ENCODE measurements at regions not wholly inside any gene's neighbourhood (a gene's known extent, or its start where the extent isn't known, plus 50 kb on each side); places are given as distances from the start of the nearest gene placed in this dataset.

- Mint-ChIP-seq H3K36me3 (ENCODE audit: low read depth) (no peaks in the 10 kb centered on the region), H3K27ac (no peak overlapping the region), H3K9me3 (peaks cover 47% of the 10 kb centered on the region), H3K4me1 (ENCODE audit: low read depth) (no peaks in the 10 kb centered on the region), H3K4me3 (no peak overlapping the region), H3K27me3 (ENCODE audit: low read depth) (no peaks in the 10 kb centered on the region)
- no peak for DNase-seq (ENCODE audit: low spot score)
These were observed 518.1 kb downstream of the ELAVL2 start for GRCh38 chr9:23307731-23308513.

GRCh38 chr9:23309800-23310199, 516.2 kb downstream of the ELAVL2 start:
- H3K27me3 Mint-ChIP-seq (ENCODE audit: low read depth): no peaks in the 10 kb centered on the region
- no peak overlapping the region for H3K4me3 Mint-ChIP-seq
- H3K36me3 Mint-ChIP-seq (ENCODE audit: low read depth): no peaks in the 10 kb centered on the region
- H3K4me1 Mint-ChIP-seq (ENCODE audit: low read depth): no peaks in the 10 kb centered on the region
- H3K9me3 Mint-ChIP-seq: peaks cover 42% of the 10 kb centered on the region
- no peak overlapping the region for H3K27ac Mint-ChIP-seq
- DNase-seq (ENCODE audit: low spot score): no peak

GRCh38 chr9:23314247-23314646, 511.8 kb downstream of the ELAVL2 start:
- peaks cover 16% of the 10 kb centered on the region for H3K9me3 Mint-ChIP-seq
- H3K27me3 Mint-ChIP-seq (ENCODE audit: low read depth): no peaks in the 10 kb centered on the region
- H3K36me3 Mint-ChIP-seq (ENCODE audit: low read depth): no peaks in the 10 kb centered on the region
- no peak overlapping the region for H3K4me3 Mint-ChIP-seq
- H3K27ac Mint-ChIP-seq: no peak overlapping the region
- no peaks in the 10 kb centered on the region for H3K4me1 Mint-ChIP-seq (ENCODE audit: low read depth)
- DNase-seq (ENCODE audit: low spot score): no peak

GRCh38 chr9:23319092-23319491, 506.9 kb downstream of the ELAVL2 start:
- Mint-ChIP-seq H3K9me3 (peaks cover 23% of the 10 kb centered on the region), H3K27ac (no peak overlapping the region), H3K36me3 (ENCODE audit: low read depth) (no peaks in the 10 kb centered on the region), H3K4me1 (ENCODE audit: low read depth) (no peaks in the 10 kb centered on the region), H3K27me3 (ENCODE audit: low read depth) (no peaks in the 10 kb centered on the region), H3K4me3 (no peak overlapping the region)
- no peak for DNase-seq (ENCODE audit: low spot score)

- Mint-ChIP-seq H3K27me3 (ENCODE audit: low read depth) (no peaks in the 10 kb centered on the region), H3K9me3 (peaks cover 33% of the 10 kb centered on the region), H3K4me1 (ENCODE audit: low read depth) (no peaks in the 10 kb centered on the region), H3K36me3 (ENCODE audit: low read depth) (no peaks in the 10 kb centered on the region), H3K4me3 (no peak overlapping the region), H3K27ac (no peak overlapping the region)
- no peak for DNase-seq (ENCODE audit: low spot score)
These were observed 505.0 kb downstream of the ELAVL2 start for GRCh38 chr9:23321049-23321448.

GRCh38 chr9:23322392-23322791, 503.6 kb downstream of the ELAVL2 start:
- Mint-ChIP-seq H3K27ac (no peak overlapping the region), H3K36me3 (ENCODE audit: low read depth) (no peaks in the 10 kb centered on the region), H3K4me1 (ENCODE audit: low read depth) (no peaks in the 10 kb centered on the region), H3K9me3 (peaks cover 39% of the 10 kb centered on the region), H3K27me3 (ENCODE audit: low read depth) (no peaks in the 10 kb centered on the region), H3K4me3 (no peak overlapping the region)
- DNase-seq (ENCODE audit: low spot score): no peak

GRCh38 chr9:23324511-23324910, 501.5 kb downstream of the ELAVL2 start:
- Mint-ChIP-seq H3K4me3 (no peak overlapping the region), H3K4me1 (ENCODE audit: low read depth) (no peaks in the 10 kb centered on the region), H3K27ac (no peak overlapping the region), H3K9me3 (peaks cover 55% of the 10 kb centered on the region), H3K36me3 (ENCODE audit: low read depth) (no peaks in the 10 kb centered on the region), H3K27me3 (ENCODE audit: low read depth) (no peaks in the 10 kb centered on the region)
- no peak for DNase-seq (ENCODE audit: low spot score)

GRCh38 chr9:23326597-23326996, 499.4 kb downstream of the ELAVL2 start:
- Mint-ChIP-seq H3K27ac (no peak overlapping the region), H3K27me3 (ENCODE audit: low read depth) (no peaks in the 10 kb centered on the region), H3K36me3 (ENCODE audit: low read depth) (no peaks in the 10 kb centered on the region), H3K4me3 (no peak overlapping the region), H3K9me3 (peaks cover 64% of the 10 kb centered on the region), H3K4me1 (ENCODE audit: low read depth) (no peaks in the 10 kb centered on the region)
- DNase-seq (ENCODE audit: low spot score): no peak

GRCh38 chr9:23341346-23341745, 484.7 kb downstream of the ELAVL2 start:
- no peaks in the 10 kb centered on the region for H3K27me3 Mint-ChIP-seq (ENCODE audit: low read depth)
- H3K4me1 Mint-ChIP-seq (ENCODE audit: low read depth): no peaks in the 10 kb centered on the region
- no peak for DNase-seq (ENCODE audit: low spot score)
- H3K36me3 Mint-ChIP-seq (ENCODE audit: low read depth): no peaks in the 10 kb centered on the region
- H3K27ac Mint-ChIP-seq: no peak overlapping the region
- peaks cover 24% of the 10 kb centered on the region for H3K9me3 Mint-ChIP-seq
- H3K4me3 Mint-ChIP-seq: no peak overlapping the region

GRCh38 chr9:23342291-23342690, 483.7 kb downstream of the ELAVL2 start:
- Mint-ChIP-seq H3K27me3 (ENCODE audit: low read depth) (no peaks in the 10 kb centered on the region), H3K36me3 (ENCODE audit: low read depth) (no peaks in the 10 kb centered on the region), H3K4me1 (ENCODE audit: low read depth) (no peaks in the 10 kb centered on the region), H3K27ac (no peak overlapping the region), H3K9me3 (peaks cover 29% of the 10 kb centered on the region), H3K4me3 (no peak overlapping the region)
- DNase-seq (ENCODE audit: low spot score): no peak

GRCh38 chr9:23343226-23343625, 482.8 kb downstream of the ELAVL2 start:
- Mint-ChIP-seq H3K4me3 (no peak overlapping the region), H3K4me1 (ENCODE audit: low read depth) (no peaks in the 10 kb centered on the region), H3K27me3 (ENCODE audit: low read depth) (no peaks in the 10 kb centered on the region), H3K36me3 (ENCODE audit: low read depth) (no peaks in the 10 kb centered on the region), H3K9me3 (peaks cover 35% of the 10 kb centered on the region), H3K27ac (no peak overlapping the region)
- DNase-seq (ENCODE audit: low spot score): no peak

GRCh38 chr9:23361096-23361495, 464.9 kb downstream of the ELAVL2 start:
- Mint-ChIP-seq H3K9me3 (peaks cover 60% of the 10 kb centered on the region), H3K27ac (no peak overlapping the region), H3K36me3 (ENCODE audit: low read depth) (no peaks in the 10 kb centered on the region), H3K27me3 (ENCODE audit: low read depth) (no peaks in the 10 kb centered on the region), H3K4me3 (no peak overlapping the region), H3K4me1 (ENCODE audit: low read depth) (no peaks in the 10 kb centered on the region)
- no peak for DNase-seq (ENCODE audit: low spot score)

- H3K9me3 Mint-ChIP-seq: peaks cover 40% of the 10 kb centered on the region
These were observed 453.3 kb downstream of the ELAVL2 start for GRCh38 chr9:23372703-23373102.

GRCh38 chr9:23375511-23375910, 450.5 kb downstream of the ELAVL2 start:
- Mint-ChIP-seq H3K36me3 (ENCODE audit: low read depth) (no peaks in the 10 kb centered on the region), H3K27ac (no peak overlapping the region), H3K4me1 (ENCODE audit: low read depth) (no peaks in the 10 kb centered on the region), H3K27me3 (ENCODE audit: low read depth) (no peaks in the 10 kb centered on the region), H3K4me3 (no peak overlapping the region), H3K9me3 (peaks cover 29% of the 10 kb centered on the region)
- DNase-seq (ENCODE audit: low spot score): no peak

More at GRCh38 chr9:23372703-23373102, 453.3 kb downstream of the ELAVL2 start:
- Mint-ChIP-seq H3K36me3 (ENCODE audit: low read depth) (no peaks in the 10 kb centered on the region), H3K27me3 (ENCODE audit: low read depth) (no peaks in the 10 kb centered on the region), H3K27ac (no peak overlapping the region), H3K4me3 (no peak overlapping the region), H3K4me1 (ENCODE audit: low read depth) (no peaks in the 10 kb centered on the region)
- no peak for DNase-seq (ENCODE audit: low spot score)

GRCh38 chr9:23379842-23380241, 446.2 kb downstream of the ELAVL2 start:
- Mint-ChIP-seq H3K36me3 (ENCODE audit: low read depth) (no peaks in the 10 kb centered on the region), H3K4me3 (no peak overlapping the region), H3K27ac (no peak overlapping the region), H3K27me3 (ENCODE audit: low read depth) (no peaks in the 10 kb centered on the region), H3K4me1 (ENCODE audit: low read depth) (no peaks in the 10 kb centered on the region), H3K9me3 (peaks cover 42% of the 10 kb centered on the region)
- DNase-seq (ENCODE audit: low spot score): no peak
